NCI-H1417 treated with DMSO at 0.1 percent for 48 hours (cell line): ENCODE measurements at regions not wholly inside any gene's neighbourhood (a gene's known extent, or its start where the extent isn't known, plus 50 kb on each side); places are given as distances from the start of the nearest gene placed in this dataset.
"Not testable (repeated sequence)": the region's sequence is repeated elsewhere in the genome, so short reads cannot be mapped to it uniquely, and the experiment has no call there.

Experiments
- DNase-seq: peaks from one replicate; lab custom pipeline; 2025; lab: John Stamatoyannopoulos, UW

DNA sequence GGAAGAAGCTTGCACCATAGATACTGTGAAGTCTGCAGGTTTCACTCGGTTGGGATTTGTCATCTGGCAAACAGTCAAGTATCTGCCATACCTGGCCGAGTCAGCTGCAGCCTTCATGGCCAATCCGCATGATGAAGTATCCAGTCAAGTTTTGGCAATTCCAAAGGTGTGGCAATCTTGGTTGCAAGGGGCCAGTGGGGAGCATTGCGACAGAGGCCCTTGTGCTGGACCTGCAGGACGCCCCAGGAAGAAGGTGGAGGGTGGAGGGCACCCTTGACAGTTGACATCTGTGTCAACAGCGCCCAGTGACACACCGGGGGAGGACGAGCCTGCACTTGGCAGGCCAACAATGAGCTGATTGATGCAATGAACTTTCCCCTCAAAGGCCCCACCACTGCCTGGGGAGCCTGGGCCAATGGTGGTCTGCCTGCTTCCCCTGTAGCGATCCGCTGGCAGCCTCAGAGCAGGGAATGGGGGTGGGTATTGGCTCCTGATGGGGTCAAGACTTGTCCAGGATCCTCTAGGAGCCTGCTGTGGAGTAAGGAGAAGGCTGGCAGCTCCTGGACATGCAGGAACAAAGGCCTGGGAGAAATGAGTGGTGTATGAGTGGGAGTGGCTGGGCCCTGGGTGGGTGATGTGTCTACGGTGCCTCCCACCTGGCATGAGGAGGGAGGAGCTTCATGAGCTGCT is 122.8 kb upstream of the PITX1 start:
- no peak for DNase-seq

DNA sequence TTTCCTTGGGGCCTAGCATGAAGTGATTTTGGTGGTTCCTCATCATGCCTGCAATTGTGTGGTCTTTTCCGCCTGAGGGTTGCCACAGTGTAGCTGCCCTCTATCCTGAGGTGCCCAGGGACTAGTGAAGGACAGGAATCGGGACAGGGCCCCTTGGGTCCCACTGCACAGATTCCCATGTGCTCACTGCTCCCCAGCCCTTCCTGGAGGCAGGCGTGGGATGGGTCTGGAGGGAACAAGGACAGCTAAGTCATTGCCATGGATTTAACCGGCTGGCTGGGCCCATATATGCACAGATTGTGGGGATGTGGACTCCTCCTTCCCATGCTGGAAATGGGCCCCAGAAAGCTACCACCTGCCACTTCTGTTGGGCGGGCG is 122.3 kb upstream of the PITX1 start:
- DNase-seq, result no peak

DNA sequence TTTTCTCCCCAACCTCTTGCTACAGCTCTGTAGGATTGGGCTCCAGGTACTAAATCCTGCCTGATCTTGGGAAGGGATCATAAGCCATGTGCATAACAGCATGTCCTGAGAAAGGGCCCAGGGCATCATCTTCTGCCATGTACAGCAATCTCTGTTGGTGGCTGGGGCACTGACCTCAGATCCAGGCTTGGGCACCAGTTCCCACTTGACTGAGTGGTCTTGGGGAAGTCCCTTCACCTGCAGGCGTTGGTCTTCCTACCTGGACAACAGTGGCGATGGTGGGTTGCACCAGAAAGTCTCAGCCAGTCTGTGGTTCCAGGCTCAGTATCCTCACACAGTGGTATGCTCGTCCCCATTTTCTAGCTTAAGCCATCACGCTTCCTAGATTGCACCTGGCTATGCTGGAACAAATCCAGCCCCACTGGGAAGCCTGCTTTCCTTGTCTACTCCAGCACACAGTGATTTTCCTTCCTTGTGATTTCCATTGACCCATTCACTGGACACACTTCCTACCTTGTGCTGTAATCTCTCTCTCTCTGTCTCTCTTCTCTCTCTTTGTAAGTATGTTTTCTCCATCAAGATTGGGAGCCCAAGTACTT is 121.7 kb upstream of the PITX1 start:
- no peak for DNase-seq

DNA sequence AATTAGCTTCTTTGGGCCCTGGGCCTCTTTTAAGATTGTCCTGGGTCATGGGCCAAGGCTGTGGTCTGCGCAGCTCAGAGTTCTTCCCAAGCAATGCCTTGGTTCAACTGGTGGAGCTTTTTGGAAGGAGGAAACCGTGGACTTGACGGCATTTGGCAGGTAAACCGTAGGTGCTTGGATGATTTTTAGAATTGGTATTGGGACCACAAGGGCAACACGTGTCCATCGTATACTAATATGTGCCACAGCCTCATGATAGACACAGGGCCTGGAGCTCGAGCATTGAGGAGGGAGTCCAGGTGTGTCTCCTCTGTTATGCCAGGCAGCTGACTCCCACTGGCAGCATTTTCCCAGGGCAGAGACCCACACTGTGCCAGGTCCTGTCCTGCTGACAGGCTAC is 120.9 kb upstream of the PITX1 start:
- no peak for DNase-seq

DNA sequence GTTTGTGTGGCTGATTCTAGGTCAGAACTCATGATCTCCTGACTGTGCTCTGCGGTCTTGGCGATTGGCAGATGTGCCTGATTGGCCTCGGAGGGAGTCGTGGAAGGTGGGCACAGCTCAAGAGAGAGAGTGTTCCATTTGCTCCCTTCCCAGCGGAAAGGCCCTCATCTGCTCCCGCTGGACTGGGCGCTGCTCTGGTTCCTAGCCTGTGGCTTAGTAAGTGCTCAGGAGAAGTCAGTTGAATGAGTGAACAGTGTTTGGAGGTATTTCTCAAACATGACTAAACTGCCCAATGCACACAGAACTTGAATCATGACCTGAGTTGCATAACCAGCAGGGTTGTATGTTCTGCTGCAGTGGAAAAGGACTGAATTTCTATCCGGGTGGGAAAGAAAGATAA is 120.2 kb upstream of the PITX1 start:
- no peak for DNase-seq

DNA sequence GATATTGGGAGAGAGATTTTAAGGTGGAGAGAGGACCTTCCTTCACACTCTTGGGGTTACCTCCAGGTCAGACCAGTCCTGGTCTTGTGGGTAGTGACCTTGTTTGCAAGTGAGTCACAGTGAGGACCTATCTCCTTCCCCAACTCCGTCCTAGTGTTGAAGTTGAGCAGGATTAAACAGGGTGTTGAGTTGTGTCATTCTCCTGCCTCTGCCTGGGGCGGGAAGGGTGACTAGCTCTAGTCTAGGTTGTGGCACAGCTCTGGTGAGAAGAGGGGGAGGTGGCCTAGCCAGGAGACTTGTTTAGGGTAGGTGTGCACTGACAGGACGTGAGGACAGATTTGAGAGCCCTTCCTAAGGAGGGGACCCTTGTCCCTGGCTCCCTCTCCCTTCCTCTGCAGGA is 119.6 kb upstream of the PITX1 start:
- no peak for DNase-seq

DNA sequence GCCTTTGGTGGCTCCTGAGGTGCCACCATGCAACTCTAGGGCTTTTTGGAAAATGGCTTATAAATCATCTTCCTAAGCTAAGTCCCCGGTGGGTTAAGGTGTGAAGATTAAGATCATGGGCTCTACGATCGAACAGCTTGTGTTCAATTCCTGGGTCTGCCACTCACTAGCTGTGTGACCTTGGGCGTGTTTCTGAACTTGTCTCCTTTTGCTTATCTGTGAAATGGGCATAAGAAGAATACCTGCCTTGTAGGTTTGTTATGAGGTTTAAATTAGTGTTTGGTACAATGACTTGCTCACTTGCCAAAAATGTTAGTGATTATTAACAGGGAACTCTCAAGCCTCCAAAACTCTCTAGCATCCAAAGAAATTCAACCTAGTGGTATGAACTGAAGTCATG is 119.2 kb upstream of the PITX1 start:
- no peak for DNase-seq

DNA sequence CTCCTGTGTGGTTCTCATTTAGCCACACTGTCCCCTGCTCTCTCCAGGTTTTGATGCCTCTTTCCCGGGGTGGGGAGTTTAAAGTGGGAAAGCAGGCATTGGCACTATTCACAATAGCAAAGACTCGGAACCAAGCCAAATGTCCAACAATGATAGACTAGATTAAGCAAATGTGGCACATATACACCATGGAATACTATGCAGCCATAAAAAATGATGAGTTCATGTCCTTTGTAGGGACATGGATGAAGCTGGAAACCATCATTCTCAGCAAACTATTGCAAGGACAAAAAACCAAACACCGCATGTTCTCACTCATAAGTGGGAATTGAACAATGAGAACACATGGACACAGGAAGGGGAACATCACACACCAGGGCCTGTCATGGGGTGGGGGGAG is 117.6 kb upstream of the PITX1 start:
- not testable (repeated sequence) for DNase-seq

DNA sequence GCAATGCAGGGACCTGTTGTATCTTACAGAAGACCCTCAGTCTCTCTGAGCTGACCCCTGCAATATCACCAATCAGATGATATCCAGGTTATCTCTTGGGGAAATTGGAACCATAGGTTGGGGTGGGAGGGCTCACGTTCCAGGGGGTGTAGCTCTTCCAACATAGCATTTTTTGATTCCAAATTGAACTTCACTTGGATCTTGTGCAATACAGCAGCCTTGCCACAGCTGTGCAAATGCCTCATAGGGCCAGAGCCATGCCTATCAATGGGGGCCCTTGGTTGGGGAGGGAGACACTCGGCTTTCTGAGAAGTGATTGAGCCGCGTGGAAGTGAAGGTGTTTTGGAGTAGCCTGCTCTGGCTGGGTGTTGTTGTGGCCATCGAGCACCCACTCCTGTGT is 117.2 kb upstream of the PITX1 start:
- DNase-seq, result no peak

DNA sequence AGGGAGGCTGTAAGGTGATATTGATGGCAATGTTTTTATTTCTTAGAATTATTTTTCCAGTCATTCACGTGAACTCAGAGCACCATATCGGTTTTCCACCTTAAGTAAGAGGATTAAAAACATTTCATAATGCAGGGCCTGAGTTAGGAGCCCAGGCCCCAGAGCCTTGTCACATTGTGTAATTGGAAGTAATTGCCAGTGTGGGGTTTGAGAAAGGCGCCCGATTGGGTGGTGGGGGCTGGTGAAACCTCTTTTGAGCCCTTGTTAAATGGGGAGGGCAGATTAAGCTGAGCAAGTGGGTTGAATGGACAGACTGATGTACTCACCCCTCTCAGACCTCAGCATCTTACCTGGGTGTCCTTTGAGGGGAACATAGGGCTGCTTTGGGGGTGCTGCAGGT is 116.7 kb upstream of the PITX1 start:
- DNase-seq, result no peak

DNA sequence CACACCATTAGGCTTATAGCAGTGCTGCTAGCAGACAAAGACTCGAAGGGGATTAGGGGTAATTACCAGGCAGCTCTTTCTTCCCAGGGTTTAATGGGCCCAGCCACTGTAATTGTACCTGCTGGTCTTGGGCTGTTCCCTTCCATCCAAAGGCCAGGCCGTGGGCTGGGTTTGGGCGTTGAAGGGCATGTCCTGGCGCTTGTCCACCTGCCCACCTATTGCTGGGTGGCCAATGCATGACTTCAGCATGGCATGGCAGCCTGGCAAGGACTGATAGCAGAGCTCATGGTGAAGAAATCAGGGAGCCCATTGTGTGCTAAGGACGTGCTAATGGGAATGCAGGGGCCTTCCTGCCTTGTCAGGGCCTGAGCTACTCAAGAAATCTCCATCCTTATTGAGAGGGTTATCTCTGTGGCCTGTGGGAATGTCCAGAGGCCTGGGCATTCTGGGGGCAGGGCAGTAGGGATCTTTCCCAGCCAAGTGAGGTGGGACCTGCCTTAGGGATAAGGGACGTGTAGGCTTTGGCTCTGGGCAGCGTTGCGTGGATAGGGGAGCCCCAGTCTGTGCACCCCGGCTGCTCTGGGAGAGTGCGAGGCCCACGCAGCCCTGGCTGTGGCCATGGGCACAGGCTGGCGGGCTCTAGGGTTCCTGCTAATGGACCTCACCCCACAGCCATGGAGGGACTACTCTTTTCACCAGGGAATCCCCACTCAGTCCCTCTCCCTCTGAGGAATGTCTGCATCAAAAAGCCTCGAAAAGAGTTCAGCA is 116.1 kb upstream of the PITX1 start:
- DNase-seq, result no peak

DNA sequence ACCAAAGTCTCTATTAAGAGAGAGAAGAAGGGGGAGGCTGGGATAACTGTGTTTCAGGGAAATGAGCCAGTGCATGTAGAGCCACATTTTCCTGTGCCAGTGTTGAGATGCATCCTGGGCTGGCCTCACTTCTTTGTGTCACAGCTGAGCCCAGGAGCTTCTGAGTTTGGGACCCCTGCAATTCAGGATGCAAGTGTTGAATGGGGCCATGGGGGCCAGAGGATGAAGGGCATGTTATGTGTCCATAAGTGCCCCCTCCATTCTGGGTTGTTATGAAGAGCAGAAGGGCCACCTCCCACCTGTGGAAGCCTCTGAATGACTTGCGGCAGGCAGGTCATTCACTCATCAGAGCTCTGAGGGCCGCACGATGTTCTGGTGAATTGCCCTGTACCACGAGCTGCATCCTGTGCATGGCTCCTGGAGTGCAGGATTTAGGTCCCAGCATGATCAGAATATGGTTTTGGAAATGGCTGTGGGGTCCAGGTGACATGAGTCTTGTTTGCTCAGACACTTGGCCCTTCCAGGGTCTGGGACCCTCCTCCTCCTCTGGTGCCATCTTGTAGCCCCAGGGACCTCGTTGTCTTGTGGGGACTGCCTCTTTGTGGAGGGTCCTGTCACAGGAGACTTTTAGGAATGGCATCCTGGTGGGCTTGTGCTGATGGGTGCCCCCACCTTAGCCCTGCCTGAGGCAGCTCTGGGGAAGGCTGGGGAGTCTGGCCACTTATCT is 115.4 kb upstream of the PITX1 start:
- no peak for DNase-seq

DNA sequence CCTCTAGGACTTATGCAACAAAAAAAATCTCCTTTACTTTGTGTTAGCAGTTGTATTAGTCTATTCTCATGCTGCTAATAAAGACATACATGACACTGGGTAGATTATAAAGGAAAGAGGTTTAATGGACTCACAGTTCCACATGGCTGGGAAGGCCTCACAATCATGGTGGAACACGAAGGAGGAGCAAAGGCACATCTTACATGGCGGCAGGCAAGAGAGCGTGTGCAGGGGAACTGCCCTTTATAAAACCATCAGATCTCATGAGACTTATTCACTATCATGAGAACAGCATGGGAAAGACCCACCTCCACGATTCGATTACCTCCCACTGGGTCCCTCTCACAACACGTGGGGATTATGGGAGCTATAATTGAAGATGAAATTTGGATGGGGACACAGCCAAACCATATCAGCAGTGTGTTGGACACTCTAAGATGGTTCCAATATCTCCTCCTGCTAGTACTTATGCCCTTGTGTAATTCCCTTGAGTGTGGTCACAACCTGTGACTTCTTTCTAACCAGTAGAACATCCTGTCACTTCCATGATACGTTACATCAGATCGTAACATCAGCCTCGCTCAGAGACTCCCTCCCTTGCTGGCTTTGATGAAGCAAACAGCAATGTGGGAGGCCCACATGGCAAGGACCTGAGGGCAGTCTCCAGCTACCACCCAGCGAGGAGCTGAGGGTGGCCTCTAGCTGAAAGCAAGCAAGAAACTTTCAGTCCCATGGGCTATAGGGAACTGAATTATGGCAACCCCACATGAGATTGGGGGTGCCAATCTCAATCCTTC is 113.5 kb upstream of the PITX1 start:
- no peak for DNase-seq

DNA sequence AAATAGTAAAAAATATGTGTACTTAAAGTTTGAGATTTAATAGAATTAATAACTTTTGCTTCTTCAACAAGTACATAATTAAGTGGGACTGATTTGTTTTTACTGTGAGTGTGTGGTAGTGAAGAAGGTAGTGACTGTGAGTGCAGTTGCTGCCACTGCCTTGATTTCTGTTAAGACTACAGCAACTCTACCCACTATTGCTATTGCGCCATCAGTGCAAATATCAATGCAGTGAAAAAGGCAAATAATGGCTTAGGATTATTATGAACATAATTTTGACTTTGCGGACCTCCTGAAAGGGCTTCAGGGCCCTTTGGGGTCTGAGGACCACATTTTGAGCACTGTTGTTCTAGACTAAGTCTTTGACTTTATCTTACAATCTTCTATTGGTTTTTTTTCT is 112.0 kb upstream of the PITX1 start:
- DNase-seq, result no peak

DNA sequence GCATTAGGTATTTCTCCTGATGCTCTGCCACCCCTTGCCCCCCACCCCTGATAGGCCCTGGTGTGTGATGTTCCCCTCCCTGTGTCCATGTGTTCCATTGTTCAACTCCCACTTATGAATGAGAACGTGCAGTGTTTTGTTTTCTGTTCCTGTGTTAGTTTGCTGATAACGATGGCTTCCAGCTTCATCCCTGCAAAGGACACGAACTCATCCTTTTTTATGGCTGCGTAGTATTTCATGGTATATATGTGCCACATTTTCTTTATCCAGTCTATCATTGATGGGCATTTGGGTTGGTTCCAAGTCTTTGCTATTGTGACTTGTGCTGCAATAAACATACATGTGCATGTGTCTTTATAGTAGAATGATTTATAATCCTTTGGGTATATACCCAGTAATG is 109.7 kb upstream of the PITX1 start:
- DNase-seq, result not testable (repeated sequence)

DNA sequence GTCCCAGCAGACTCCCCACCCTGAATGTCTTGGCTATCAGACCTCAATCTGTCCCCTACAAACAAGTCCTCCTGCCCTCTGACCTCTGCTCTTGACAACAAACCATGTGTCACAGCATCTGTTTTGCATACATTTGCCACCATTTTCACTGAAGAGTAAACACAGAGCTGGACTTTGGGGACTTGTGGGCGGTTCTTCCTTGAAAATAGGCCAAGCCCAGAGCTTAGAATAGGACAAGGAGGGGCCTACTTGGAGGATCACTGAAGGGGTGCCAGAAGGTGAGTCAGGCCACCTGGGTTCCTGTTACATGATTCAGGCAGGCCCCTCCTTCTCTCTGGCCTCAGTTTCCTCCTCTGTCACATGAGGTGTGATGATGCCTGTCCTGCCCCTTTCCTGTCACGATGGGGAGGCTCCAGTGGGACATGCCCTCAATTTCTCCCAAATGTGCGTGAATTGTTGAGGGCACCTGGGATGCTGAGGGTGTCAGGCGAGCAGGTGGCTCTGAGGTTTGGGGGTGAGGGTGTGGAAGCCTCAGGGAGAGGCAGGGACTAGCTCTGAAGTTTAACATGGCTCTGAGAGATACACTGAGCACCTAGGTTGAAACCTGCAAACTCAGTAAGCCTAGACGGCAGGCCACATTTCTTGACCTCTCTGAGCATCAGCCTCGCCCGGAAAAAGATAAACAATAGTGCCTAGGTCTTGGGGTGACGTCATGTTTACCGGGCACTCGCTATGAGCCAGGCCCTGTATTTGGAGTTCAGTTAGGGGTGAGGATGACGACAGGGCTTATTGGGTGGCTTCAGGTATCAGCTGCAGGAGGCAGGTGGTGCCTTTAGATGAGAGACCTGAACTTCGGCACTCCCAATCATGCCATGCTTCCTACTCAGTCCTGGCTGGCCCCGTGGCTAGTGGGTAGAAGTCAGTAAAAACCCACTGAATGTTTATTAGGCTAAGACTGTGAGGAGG is 107.6 kb upstream of the PITX1 start:
- no peak for DNase-seq

DNA sequence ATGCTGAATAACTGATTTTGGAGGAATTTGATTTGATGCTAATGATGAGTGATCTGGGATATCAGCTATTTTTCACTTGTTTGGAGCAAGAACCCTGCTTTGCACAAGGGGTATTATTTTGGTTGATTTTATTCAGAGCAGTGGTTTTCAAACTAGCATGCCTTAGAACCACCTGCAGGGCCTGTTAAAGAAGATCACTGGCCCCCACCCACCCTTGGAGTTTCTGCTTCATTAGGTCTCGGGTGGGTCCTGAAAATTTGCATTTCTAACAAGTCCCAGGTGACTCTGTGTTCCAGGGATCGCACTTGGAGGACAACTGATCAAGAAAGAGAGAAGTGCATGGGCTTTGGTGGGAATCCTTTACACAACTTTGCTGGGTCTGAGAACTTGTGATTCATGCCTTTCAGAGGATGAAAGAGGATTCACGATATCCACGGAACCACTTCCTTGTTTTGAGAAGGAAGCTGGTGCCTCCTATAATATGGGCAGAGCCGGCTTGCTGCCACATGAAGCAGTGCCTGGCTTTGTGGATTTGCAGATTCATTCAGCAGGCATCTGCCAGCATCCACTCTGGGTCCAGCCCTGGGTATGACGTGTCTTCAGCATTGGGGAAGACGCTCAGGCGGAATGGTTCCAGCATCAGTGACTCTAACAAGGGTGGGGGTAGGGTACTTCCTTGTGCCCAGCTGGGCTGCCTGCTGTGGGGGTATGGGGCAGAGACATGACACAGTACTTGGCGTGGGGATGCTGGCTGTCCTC is 106.6 kb upstream of the PITX1 start:
- no peak for DNase-seq

DNA sequence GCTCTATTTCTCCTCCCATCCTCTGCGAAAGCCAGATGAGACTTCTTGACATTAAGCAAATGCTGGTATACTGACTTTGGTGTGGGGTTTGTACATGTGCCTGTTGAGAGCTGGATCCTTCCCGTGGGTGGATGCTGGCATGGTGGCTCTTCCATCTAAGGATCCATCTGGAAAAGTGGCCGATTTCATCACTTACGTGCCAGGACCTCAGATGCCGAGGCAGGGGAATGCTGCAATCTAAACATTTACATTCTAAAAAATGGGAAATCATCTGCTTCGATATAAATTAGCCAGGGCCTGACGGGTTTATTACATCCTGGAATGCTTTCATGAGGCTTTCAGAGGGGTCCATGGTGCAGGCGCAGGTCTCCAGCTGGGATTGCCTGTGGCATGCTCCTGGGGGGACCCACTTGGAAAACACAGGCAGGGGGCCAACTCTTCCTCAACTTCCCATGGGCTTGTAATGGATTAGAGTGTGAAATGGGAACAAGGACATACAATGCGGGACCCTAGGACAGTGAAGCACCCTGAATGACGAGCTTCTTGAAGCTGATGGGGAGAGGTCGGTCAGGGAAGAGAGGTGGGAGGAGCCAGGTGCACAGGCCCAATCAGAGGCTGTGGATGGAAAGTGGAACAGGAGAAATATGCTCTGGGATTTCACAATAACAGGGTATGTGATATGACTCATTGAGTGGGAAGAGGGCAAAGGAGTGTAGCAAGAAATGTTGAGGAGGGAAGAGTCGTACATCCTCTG is 105.5 kb upstream of the PITX1 start:
- no peak for DNase-seq

DNA sequence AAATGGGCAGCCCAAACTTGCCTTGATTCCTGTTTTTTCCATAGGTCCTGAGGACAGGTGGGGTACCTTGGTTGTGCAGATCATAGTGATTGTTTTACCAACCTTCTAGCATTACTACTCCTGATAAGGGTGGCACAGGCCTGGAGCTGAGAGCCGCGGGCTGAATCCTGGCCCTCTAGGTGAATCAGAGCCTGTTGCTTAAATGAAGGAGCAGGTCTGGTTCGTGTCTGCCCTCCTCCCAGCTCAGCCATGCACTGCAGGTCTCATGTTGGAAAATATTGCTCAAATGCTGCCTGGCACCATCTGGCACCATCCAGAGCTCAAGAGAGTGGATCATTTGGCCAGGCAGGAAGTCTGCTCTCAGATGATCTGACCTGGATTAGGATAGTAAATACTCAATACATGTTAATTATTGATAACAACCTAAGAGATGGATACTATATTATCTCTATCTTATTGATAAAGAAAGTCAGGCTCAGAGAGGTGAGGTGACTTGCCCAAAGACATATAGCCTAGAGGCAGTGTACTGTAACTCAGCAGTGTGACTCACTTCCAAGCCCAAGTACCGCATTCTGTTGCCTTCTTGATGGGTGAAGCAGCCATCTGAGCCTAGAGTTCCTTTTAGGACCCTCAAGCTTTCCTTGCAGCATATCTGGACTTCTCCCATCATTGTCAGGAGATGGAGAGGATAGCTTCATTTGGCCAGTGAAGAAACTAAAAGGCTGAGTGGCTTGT is 104.3 kb upstream of the PITX1 start:
- DNase-seq, result no peak
